AG08396 (cell line): ENCODE measurements at regions not wholly inside any gene's neighbourhood (a gene's known extent, or its start where the extent isn't known, plus 50 kb on each side); places are given as distances from the start of the nearest gene placed in this dataset.
"Not testable (repeated sequence)": the region's sequence is repeated elsewhere in the genome, so short reads cannot be mapped to it uniquely, and the experiment has no call there.

Experiments
- DNase-seq: peaks from one replicate; pipeline ENCODE4 v3.0.0; 2012; ENCODE audit warnings: low spot score, mixed read lengths

- DNase-seq: no peak
These were observed 1699.6 kb downstream of the OTOL1 start for GRCh38 chr3:163196245-163196644.

GRCh38 chr3:163185721-163186350 lies 1689.2 kb downstream of the OTOL1 start:
- no peak for DNase-seq

- DNase-seq: no peak
These were observed 1679.4 kb downstream of the OTOL1 start for GRCh38 chr3:163175970-163176369.

GRCh38 chr3:163172513-163172912 lies 1675.9 kb downstream of the OTOL1 start:
- not testable (repeated sequence) for DNase-seq

- DNase-seq: no peak
These were observed 1669.6 kb downstream of the OTOL1 start for GRCh38 chr3:163166197-163166596.

GRCh38 chr3:163159306-163159705 lies 1662.7 kb downstream of the OTOL1 start:
- no peak for DNase-seq

GRCh38 chr3:163139600-163139999 lies 1643.0 kb downstream of the OTOL1 start:
- no peak for DNase-seq

GRCh38 chr3:163138258-163138657 lies 1641.7 kb downstream of the OTOL1 start:
- no peak for DNase-seq

GRCh38 chr3:163132111-163132510 lies 1635.5 kb downstream of the OTOL1 start:
- no peak for DNase-seq

GRCh38 chr3:163129287-163129686 lies 1632.7 kb downstream of the OTOL1 start:
- no peak for DNase-seq

GRCh38 chr3:163126115-163126514 lies 1629.5 kb downstream of the OTOL1 start:
- no peak for DNase-seq
